OCI-LY7 (cell line): ENCODE measurements at regions not wholly inside any gene's neighbourhood (a gene's known extent, or its start where the extent isn't known, plus 50 kb on each side); places are given as distances from the start of the nearest gene placed in this dataset.

Experiments
- BruUV-seq: library from RNA; stranded (reverse); fragments of 400-500 nt; replicated peaks from 2 replicates; lab custom pipeline; 2021; lab: Mats Ljungman, UMichigan
- CTCF ChIA-PET: fragments of 300-600 bp; sonication (Branson Sonifier 250); formaldehyde crosslinking; loops from one replicate; lab custom pipeline; 2022; ENCODE audit warnings: antibody characterized with exemption; ENCODE audit not compliant: unreplicated experiment; lab: Charles Lee
- POLR2A ChIA-PET: fragments of 300-600 bp; sonication (Branson Sonifier 250); formaldehyde crosslinking; loops from one replicate; lab custom pipeline; 2022; ENCODE audit warnings: antibody characterized with exemption; lab: Charles Lee
- DNase-seq: peaks from one replicate; pipeline ENCODE4 v3.0.0-alpha.2; 2015; ENCODE audit warnings: low spot score
- H2AFZ ChIP-seq: fragments of 200-600 bp; sonication (generic), shearing (Covaris generic); 2 replicates; pipeline ENCODE4 v1.6.1; 2014; ENCODE audit warnings: mild to moderate bottlenecking, antibody characterized with exemption, low read length, moderate library complexity
- H3K27ac ChIP-seq: fragments of 200-600 bp; sonication (generic); 2 replicates; pipeline ENCODE4 v1.5.1; 2014; ENCODE audit warnings: mixed run types, low read depth, mild to moderate bottlenecking, moderate library complexity, low read length, inconsistent platforms; ENCODE audit not compliant: poor library complexity, severe bottlenecking
- H3K36me3 ChIP-seq: fragments of 200-600 bp; sonication (generic); 2 replicates; pipeline ENCODE4 v1.6.1; 2014; ENCODE audit warnings: mild to moderate bottlenecking, antibody characterized with exemption, low read length, moderate library complexity, mixed read lengths; ENCODE audit not compliant: insufficient read depth
- H3K4me1 ChIP-seq: fragments of 200-600 bp; sonication (generic); 2 replicates; pipeline ENCODE4 v1.5.1; 2014; ENCODE audit warnings: mild to moderate bottlenecking, low read length; ENCODE audit not compliant: insufficient read depth, poor library complexity, severe bottlenecking
- H3K4me2 ChIP-seq: fragments of 200-600 bp; sonication (generic); 2 replicates; pipeline ENCODE4 v1.6.1; 2014; ENCODE audit warnings: mild to moderate bottlenecking, low read length
- H3K4me3 ChIP-seq: fragments of 200-600 bp; sonication (generic); 2 replicates; pipeline ENCODE4 v1.5.1; 2014; ENCODE audit warnings: mild to moderate bottlenecking, low read depth, low read length; ENCODE audit not compliant: poor library complexity, severe bottlenecking
- H3K79me2 ChIP-seq: fragments of 200-600 bp; sonication (generic); 2 replicates; pipeline ENCODE4 v1.6.1; 2016; ENCODE audit warnings: low read depth, mild to moderate bottlenecking, low read length, moderate library complexity, mixed read lengths; ENCODE audit not compliant: insufficient read depth
- H3K9me2 ChIP-seq: fragments of 200-600 bp; sonication (generic); 2 replicates; pipeline ENCODE4 v1.6.1; 2016; ENCODE audit warnings: mild to moderate bottlenecking, low read length, mixed read lengths; ENCODE audit not compliant: insufficient read depth
- H3K9me3 ChIP-seq: fragments of 200-600 bp; sonication (generic); 2 replicates; pipeline ENCODE4 v1.6.1; 2014; ENCODE audit warnings: mild to moderate bottlenecking, mixed run types, low read length, mixed read lengths
- H4K20me1 ChIP-seq: fragments of 200-600 bp; sonication (generic); 2 replicates; pipeline ENCODE4 v1.6.1; 2014; ENCODE audit warnings: mild to moderate bottlenecking, antibody characterized with exemption, low read length, moderate library complexity, mixed read lengths; ENCODE audit not compliant: insufficient read depth
- EZH2phosphoT487 ChIP-seq: fragments of 200-600 bp; sonication (generic); IDR thresholded peaks from 2 replicates; pipeline ENCODE4 v1.6.1; 2018; ENCODE audit warnings: low read depth, borderline replicate concordance, mild to moderate bottlenecking, mixed run types, antibody characterized with exemption, low read length, moderate library complexity, mixed read lengths
- intact Hi-C: fragments of 100-400 bp; cut with micrococcal nuclease; formaldehyde crosslinking; loops from one replicate; pipeline ENCODE4 v1.10.0; 2022; ENCODE audit not compliant: unreplicated experiment
- TF ChIP-seq, protein P1 (sequence below): fragments of 200-600 bp; sonication (generic); conservative IDR thresholded peaks from 2 replicates; pipeline ENCODE4 v1.5.1; 2014; ENCODE audit warnings: mild to moderate bottlenecking, antibody characterized with exemption, low read length, moderate library complexity, mixed read lengths

DNA sequence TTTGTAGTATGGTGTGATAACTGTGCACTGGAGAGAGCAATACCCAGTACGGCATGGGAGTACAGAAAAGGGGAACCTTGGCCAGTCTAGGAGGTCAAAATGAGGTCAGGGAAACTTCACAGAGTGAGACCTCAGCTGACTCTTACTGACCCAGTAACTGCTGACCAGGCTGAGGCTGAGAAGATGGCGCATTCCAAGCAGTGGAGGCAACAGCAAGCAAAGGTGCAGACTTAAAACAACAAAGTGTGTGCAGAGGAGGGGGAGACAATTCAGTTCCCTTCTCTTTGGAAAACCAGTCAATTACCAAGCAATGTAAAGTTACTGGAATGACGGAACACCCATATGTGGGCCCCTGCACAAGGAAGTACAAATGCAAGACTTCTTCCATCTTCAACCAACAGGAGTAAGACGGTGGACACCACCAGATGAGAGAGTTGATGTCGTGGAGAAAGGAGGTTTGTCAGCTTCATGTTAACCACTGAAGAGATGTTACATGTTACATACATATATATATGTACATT is 54.6 kb upstream of the PRDX6 start:
- H3K36me3 ChIP-seq, result peaks cover 40% of the 10 kb centered on the region
- POLR2A ChIA-PET, result interaction anchor here (0.5 kb wide), 1 partner anchor 343 kb away, joined by 4 read pairs; no protein-coding TSS in a partner anchor
- TF ChIP-seq EZH2phosphoT487, result no peak
- TF ChIP-seq, protein P1, sequence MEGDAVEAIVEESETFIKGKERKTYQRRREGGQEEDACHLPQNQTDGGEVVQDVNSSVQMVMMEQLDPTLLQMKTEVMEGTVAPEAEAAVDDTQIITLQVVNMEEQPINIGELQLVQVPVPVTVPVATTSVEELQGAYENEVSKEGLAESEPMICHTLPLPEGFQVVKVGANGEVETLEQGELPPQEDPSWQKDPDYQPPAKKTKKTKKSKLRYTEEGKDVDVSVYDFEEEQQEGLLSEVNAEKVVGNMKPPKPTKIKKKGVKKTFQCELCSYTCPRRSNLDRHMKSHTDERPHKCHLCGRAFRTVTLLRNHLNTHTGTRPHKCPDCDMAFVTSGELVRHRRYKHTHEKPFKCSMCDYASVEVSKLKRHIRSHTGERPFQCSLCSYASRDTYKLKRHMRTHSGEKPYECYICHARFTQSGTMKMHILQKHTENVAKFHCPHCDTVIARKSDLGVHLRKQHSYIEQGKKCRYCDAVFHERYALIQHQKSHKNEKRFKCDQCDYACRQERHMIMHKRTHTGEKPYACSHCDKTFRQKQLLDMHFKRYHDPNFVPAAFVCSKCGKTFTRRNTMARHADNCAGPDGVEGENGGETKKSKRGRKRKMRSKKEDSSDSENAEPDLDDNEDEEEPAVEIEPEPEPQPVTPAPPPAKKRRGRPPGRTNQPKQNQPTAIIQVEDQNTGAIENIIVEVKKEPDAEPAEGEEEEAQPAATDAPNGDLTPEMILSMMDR, result no peak
- no peak overlapping the region for H3K27ac ChIP-seq
- H3K4me1 ChIP-seq, result peaks cover 29% of the 10 kb centered on the region
- DNase-seq, result no peak
- BruUV-seq, result no TSS peak
- H3K9me2 ChIP-seq, result no peaks in the 10 kb centered on the region
- H3K4me2 ChIP-seq, result no peak overlapping the region
- H3K9me3 ChIP-seq, result peaks cover 4% of the 10 kb centered on the region; the same call in 1 of the 2 replicates
- no peak overlapping the region for H2AFZ ChIP-seq
- no peaks in the 10 kb centered on the region for H4K20me1 ChIP-seq
- peaks cover 3% of the 10 kb centered on the region; the same call in 1 of the 2 replicates for H3K79me2 ChIP-seq
- no peak overlapping the region for H3K4me3 ChIP-seq
- CTCF ChIA-PET, result no interaction called here
- intact Hi-C loops, result loop anchor here (5.0 kb wide), 1 partner anchor 270 kb away; no protein-coding TSS in a partner anchor

DNA sequence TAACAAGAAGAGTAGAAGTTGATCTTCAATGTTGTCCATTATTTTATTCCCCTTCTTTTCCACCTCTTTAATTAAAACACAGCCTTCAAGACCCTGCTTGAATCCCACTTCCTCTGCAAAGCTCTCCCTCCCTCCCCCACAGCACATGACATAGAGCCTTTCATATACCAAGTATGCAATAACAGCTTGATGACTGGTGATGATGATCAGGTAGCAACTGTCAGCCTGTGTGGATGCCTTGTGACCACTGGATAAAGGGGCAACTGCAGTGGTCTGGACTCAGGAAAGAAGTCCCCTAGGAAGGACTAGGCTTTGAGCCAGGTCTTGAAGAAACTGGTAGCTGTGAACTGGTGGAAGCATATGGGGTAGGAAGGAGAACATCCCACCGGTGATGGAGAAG is 53.8 kb upstream of the PRDX6 start:
- H4K20me1 ChIP-seq, result no peaks in the 10 kb centered on the region
- intact Hi-C loops, result loop anchor here (5.0 kb wide), 1 partner anchor 269 kb away; no protein-coding TSS in a partner anchor
- H3K4me2 ChIP-seq, result no peak overlapping the region
- no peak overlapping the region for H3K27ac ChIP-seq
- CTCF ChIA-PET, result no interaction called here
- no peaks in the 10 kb centered on the region for H3K9me2 ChIP-seq
- H3K4me1 ChIP-seq, result peaks cover 21% of the 10 kb centered on the region
- BruUV-seq, result no TSS peak
- no peak overlapping the region for H2AFZ ChIP-seq
- H3K79me2 ChIP-seq, result no peaks in the 10 kb centered on the region
- peaks cover 39% of the 10 kb centered on the region for H3K36me3 ChIP-seq
- H3K4me3 ChIP-seq, result no peak overlapping the region
- TF ChIP-seq EZH2phosphoT487, result no peak
- TF ChIP-seq, protein P1, result no peak
- no peak for DNase-seq
- peaks cover 4% of the 10 kb centered on the region; the same call in 1 of the 2 replicates for H3K9me3 ChIP-seq
- POLR2A ChIA-PET, result interaction anchor here (0.5 kb wide), 1 partner anchor 342 kb away, joined by 4 read pairs; no protein-coding TSS in a partner anchor

DNA sequence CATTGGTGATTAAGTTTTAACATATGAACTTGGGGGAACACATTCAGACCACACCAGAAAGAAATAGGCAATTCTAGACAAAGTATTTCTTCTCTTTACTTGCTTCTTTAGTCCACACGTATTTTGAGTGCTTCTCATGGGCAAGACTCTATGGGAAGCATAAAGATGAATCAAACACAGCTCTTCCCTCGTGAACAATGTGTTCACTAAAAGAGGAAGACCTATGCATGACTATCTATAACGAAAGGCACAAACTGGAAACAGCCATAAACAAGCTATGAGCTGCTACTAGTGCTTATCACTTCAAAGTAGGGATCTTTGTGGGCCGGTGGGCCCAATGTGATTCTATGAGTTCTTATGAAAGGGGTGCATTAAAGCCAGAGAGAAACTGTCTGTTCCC is 53.0 kb upstream of the PRDX6 start:
- peaks cover 4% of the 10 kb centered on the region; the same call in 1 of the 2 replicates for H3K9me3 ChIP-seq
- TF ChIP-seq, protein P1, result no peak
- no peak for TF ChIP-seq EZH2phosphoT487
- DNase-seq, result no peak
- H3K27ac ChIP-seq, result no peak overlapping the region
- H3K36me3 ChIP-seq, result peaks cover 32% of the 10 kb centered on the region
- ChIA-PET CTCF (no interaction called here), POLR2A (interaction anchor here (0.6 to 0.7 kb wide), 2 partner anchors 173 to 600 kb away, joined by 3 read pairs; no protein-coding TSS in a partner anchor)
- H4K20me1 ChIP-seq, result no peaks in the 10 kb centered on the region
- peaks cover 20% of the 10 kb centered on the region for H3K4me1 ChIP-seq
- H3K9me2 ChIP-seq, result no peaks in the 10 kb centered on the region
- no peak overlapping the region for H2AFZ ChIP-seq
- no peaks in the 10 kb centered on the region for H3K79me2 ChIP-seq
- no TSS peak for BruUV-seq
- no peak overlapping the region for H3K4me2 ChIP-seq
- intact Hi-C loops, result loop anchor here (5.0 kb wide), 1 partner anchor 268 kb away; no protein-coding TSS in a partner anchor
- H3K4me3 ChIP-seq, result no peak overlapping the region
